ENCODE measurements at regions not wholly inside any gene's neighbourhood (a gene's known extent, or its start where the extent isn't known, plus 50 kb on each side); places are given as distances from the start of the nearest gene placed in this dataset.

GRCh38 chr13:107743983-107744382 is 471.4 kb downstream of the LIG4 start:
- no peak for DNase-seq (ENCODE audit: low read depth)

- DNase-seq (ENCODE audit: low read depth), result no peak
Measured at GRCh38 chr13:107743526-107743925, 471.8 kb downstream of the LIG4 start.

DNA sequence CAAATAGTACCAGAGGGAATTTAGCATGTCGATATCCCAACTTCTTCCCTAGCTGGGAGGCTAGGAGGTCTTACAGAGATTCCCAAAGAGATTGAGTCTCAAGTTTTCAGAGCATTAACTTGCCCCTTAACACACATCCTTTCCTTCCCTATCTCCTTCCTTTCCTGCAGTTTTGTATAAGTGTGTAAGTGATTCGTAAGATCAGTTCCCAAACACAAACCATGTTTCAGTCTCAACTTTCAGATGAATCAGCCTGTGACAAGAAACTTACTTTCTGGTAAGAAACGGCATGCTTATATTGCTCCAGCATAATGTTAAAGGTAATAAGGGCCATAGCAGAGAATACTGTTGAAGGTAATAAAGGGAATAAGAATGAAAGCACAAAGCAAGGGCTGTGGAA is 472.2 kb downstream of the LIG4 start:
- no peak for DNase-seq (ENCODE audit: low read depth)

GRCh38 chr13:107742544-107742943 is 472.8 kb downstream of the LIG4 start:
- DNase-seq (ENCODE audit: low read depth), result no peak

- DNase-seq (ENCODE audit: low read depth), result no peak
Measured at GRCh38 chr13:107738004-107738403, 477.3 kb downstream of the LIG4 start.

GRCh38 chr13:107736731-107737130 is 478.6 kb downstream of the LIG4 start:
- DNase-seq (ENCODE audit: low read depth), result no peak

DNA sequence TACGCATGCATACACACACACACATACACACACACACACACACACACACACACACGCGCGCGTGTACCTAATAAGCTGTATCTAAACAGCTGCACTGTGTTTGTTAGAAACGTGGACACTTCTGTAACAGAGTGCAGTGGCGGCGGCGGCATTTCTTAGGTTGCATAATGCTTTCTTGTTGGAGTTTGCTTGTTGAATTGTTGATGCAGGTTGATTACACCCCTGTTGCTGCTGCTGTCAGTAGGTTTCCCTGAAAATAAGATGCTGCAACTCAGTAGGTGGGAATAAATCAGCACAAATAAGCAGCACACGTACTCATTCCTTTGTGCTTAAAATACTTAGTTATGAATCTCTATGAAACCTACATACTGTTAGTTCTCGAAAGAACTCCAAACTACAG is 479.2 kb downstream of the LIG4 start:
- DNase-seq (ENCODE audit: low read depth), result no peak

DNA sequence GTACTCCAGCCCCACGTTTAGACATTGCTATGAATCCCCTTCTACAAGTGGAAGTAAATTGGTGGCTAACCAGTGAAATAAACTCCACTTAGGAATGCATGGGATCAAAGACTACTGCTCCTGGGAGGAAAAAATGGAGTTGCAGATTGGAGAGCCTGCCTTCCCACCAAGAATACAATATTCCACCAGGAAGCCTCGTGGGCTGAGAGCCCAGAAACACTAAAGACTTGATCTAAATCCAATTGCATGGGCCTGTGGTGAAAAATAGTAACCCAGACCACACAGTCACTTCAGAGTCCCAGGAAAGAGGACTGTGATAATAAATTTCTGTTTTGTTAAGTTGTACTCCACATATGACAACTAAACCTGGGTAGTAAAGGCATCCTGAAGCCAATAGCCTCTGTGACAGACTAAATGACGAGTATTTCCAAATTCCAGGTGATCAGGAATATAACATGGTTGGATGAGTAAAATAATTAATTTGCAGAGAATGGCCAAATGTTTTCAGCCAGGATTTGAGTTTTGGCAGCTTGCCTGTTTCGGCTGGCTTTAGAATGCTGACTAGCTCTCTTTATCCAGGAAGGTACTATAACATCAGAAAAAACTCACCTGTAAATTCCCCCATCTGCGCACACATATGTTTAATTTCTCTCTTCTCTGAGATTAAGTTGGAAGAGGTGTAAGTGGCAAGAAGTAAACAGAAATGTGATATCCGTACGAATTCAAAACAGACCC is 480.3 kb downstream of the LIG4 start:
- DNase-seq (ENCODE audit: low read depth), result no peak

- DNase-seq (ENCODE audit: low read depth), result no peak
Measured at GRCh38 chr13:107733276-107733675, 482.1 kb downstream of the LIG4 start.

- DNase-seq (ENCODE audit: low read depth), result no peak
Measured at GRCh38 chr13:107730813-107731212, 484.5 kb downstream of the LIG4 start.

DNA sequence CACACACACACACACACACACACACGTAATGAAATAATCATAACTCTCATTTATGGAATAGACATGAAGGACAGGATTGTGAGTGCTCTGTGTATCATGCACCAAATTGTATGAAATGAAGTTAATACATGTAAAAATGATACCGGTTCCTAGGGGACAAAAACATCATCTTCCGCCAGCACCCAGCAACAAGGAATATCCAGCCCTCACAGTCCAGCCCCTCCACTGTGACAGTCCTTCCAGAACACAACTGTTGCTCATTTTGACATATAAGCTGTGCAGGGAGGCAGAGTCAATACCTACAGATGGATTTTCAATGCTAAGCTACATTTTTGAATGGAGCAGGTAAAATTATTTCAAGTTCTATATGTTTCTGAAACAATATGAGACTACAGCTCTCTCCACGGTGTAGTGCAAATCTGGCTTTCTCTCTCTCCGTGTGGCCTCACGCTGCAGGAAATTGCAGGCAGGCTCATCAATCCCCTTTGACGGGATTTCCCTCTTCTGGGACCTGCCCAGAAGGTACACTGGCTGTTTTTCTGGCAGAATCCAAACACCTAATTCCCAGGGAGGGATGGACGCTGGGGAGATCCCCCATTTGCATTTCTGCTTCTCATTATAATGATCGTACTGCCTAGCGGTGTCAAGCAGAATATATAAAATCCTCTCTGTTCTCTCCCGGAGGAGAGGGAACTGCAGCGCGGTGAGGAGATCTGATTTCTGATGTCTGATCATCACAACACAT is 494.0 kb downstream of the LIG4 start:
- no peak for DNase-seq (ENCODE audit: low read depth)

DNA sequence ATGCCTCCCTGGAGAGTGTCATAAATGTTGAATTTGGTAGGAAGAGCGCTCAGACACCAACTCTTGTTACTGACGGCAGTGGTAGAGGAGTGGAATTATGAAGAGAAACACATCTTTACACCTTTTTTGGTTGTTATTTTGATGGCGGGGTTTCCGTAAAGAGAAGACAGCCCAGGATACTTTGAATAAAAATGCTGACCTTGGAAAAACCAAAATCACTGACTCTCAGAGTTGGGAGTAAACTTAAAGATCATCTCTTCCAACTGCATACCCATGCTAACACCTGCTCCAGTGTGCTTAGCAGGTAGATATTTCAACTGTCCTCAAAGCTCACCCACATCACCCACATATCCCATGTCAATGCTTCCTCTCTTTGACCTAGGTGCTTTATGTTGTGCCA is 498.6 kb downstream of the LIG4 start:
- no peak for DNase-seq (ENCODE audit: low read depth)

GRCh38 chr13:107716241-107716640 is 499.1 kb downstream of the LIG4 start:
- no peak for DNase-seq (ENCODE audit: low read depth)

- DNase-seq (ENCODE audit: low read depth), result no peak
Measured at GRCh38 chr13:107715496-107715895, 499.8 kb downstream of the LIG4 start.

DNA sequence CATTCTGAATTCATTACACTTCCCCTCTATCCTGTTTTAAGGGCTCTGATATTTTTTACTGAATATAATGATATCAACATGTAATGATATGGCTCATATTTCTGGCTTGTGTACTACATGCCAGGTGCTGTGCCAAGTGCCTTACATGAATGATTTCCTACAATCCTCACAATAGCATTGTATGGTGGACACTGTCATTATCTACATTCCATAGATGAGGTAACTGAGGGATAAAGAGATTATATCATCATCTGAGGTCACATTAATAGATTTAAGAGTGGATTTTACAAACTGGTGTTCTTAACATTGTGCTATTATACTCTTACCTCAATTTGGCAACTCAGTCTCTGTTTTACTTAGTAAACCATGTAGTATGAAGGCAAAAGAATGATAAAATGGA is 502.0 kb downstream of the LIG4 start:
- no peak for DNase-seq (ENCODE audit: low read depth)

DNA sequence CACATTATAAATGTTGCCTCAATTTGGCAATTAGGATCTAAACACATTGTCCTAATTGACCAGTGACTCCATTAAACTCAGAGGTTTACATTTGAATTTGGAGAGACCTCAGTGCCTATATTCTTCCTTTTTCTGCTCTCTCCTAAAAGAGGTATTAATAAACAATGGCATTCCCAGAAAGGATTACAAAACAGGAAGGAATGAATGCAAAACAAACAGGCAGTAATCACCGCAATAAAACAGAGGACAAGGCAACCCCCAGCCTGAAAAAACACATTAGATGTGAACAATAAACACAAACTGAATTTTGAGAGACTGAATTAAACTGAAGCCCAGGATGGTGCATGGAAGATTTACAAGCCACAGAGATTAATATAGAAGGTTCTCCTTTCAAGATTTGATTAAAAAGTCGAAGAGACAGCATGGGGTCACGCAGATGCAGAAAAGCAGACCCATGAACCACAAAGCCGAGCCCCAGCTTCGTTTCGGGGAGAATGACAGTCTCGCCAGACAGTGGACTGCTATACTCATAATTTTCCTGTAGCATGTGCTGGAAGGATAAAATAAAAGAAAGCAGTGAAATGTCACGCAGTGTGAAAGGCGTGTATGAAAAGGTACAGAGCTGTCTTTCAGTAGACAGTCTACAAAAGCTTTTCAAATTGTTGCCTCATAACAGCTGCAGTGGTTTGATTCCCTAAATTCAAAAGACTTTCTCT is 503.0 kb downstream of the LIG4 start:
- DNase-seq (ENCODE audit: low read depth), result no peak

GRCh38 chr13:107690181-107690580 is 525.2 kb downstream of the LIG4 start:
- no peak for DNase-seq (ENCODE audit: low read depth)

GRCh38 chr13:107685876-107686275 is 529.5 kb downstream of the LIG4 start:
- no peak for DNase-seq (ENCODE audit: low read depth)

DNA sequence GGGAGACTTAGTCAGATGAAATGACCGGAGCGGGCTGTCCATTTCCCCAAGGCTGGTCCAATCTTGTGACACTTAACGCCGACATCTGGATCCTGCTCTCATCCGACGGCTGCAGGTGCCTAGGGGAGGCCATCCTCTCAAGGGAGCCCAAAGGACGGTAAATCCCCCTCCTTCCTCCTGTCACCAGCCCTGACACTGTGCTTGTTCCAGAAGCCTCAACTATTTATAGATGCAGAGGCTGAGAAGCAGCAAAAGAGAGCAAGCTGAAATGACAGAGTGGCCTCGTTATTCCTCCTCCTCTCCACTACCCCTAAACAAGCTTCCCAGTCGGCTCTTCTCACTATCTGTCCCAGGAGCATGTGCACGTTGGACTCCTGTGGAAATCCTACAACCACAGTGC is 533.7 kb downstream of the LIG4 start:
- DNase-seq (ENCODE audit: low read depth), result no peak

GRCh38 chr13:107680115-107680514 is 535.2 kb downstream of the LIG4 start:
- no peak for DNase-seq (ENCODE audit: low read depth)

DNA sequence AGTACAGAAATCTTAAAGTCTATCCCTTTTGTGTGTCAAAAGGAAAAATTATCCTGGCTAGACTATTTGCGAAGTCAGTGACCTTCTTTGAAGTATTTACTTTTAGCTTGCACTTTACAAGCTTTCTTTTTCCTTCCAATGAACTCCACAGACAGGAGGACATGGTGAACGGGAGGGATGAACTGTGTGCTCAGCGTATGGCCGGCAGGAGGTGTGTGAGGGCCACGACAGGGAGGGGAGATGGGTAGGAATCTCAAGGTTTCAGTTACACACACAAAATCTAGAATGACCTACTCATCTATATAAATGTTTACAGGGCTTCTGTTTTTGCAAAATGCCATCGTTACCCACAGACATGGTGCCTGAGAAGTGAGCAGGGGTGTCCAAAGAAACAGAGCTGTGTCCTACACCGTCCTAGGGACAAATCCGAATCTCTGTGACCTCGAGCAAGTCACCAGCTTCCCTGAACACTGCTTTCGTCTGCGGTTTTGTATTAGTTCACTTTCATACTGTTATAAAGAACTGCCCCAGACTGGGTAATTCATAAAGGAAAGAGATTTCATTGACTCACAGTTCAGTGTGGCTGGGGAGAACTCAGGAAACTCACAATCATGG is 537.2 kb downstream of the LIG4 start:
- DNase-seq (ENCODE audit: low read depth), result no peak

DNA sequence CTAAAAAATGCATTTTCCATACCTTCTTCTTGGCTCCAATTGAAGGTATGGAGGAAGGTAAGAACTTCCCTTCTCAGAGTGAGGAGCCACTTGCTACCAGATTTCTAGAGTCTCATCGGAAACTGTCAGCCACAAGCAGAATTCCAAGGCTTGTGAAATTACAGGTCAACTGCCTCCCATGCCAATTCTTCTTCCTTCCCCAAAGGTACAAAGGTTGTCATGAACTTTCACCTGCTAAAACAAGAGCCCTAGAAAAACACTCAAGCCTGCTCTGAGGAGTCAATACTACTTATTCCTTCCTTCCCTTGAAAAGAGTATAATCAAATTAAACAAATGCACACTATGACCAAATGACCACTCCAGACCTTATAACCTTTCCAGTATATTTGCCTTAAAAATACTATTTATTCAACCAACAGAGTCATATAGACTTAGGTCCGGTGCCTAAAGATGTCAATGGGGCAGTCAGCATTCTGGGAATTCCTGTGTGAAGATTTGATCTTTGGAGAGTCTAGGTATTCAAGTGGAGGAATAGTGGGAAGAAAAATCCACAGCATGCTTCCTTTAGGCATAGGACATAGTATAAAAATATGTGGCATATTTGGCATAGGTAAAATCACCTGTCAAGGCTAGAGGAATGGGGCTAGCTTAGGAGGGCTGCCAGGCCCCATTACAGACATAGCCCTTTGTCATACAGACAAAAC is 539.3 kb downstream of the LIG4 start:
- DNase-seq (ENCODE audit: low read depth), result no peak

Data from activated T-helper 9 cell treated with anti-CD3 and anti-CD28 coated beads, Interleukin-2, amount 50 U/mL, for 16 hours (primary cell).